ENCODE measurements at regions not wholly inside any gene's neighbourhood (a gene's known extent, or its start where the extent isn't known, plus 50 kb on each side); places are given as distances from the start of the nearest gene placed in this dataset.

- TF ChIP-seq, protein P1, sequence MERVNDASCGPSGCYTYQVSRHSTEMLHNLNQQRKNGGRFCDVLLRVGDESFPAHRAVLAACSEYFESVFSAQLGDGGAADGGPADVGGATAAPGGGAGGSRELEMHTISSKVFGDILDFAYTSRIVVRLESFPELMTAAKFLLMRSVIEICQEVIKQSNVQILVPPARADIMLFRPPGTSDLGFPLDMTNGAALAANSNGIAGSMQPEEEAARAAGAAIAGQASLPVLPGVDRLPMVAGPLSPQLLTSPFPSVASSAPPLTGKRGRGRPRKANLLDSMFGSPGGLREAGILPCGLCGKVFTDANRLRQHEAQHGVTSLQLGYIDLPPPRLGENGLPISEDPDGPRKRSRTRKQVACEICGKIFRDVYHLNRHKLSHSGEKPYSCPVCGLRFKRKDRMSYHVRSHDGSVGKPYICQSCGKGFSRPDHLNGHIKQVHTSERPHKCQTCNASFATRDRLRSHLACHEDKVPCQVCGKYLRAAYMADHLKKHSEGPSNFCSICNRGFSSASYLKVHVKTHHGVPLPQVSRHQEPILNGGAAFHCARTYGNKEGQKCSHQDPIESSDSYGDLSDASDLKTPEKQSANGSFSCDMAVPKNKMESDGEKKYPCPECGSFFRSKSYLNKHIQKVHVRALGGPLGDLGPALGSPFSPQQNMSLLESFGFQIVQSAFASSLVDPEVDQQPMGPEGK (CRISPR knock-in tag; IDR thresholded peaks at IDR 0.05) = peak; percentile 19; the same call in 1 of the 2 replicates
- TF ChIP-seq ZNF136 (CRISPR knock-in tag; IDR thresholded peaks at IDR 0.05; ENCODE audit: low read depth) = no peak
- peak; percentile 62 for TF ChIP-seq SAP130 (CRISPR knock-in tag; IDR thresholded peaks at IDR 0.05; ENCODE audit: low read depth)
- TF ChIP-seq, protein P2, sequence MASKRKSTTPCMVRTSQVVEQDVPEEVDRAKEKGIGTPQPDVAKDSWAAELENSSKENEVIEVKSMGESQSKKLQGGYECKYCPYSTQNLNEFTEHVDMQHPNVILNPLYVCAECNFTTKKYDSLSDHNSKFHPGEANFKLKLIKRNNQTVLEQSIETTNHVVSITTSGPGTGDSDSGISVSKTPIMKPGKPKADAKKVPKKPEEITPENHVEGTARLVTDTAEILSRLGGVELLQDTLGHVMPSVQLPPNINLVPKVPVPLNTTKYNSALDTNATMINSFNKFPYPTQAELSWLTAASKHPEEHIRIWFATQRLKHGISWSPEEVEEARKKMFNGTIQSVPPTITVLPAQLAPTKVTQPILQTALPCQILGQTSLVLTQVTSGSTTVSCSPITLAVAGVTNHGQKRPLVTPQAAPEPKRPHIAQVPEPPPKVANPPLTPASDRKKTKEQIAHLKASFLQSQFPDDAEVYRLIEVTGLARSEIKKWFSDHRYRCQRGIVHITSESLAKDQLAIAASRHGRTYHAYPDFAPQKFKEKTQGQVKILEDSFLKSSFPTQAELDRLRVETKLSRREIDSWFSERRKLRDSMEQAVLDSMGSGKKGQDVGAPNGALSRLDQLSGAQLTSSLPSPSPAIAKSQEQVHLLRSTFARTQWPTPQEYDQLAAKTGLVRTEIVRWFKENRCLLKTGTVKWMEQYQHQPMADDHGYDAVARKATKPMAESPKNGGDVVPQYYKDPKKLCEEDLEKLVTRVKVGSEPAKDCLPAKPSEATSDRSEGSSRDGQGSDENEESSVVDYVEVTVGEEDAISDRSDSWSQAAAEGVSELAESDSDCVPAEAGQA (IDR thresholded peaks at IDR 0.05; ENCODE audit: low read depth) = no peak
- TF ChIP-seq, protein P2 (CRISPR knock-in tag; IDR thresholded peaks at IDR 0.05; ENCODE audit: borderline replicate concordance) = peak; percentile 78; the same call in 1 of the 2 replicates
- TF ChIP-seq ZFP90 (CRISPR knock-in tag; IDR thresholded peaks at IDR 0.05; ENCODE audit: borderline replicate concordance) = 0 out of 2 replicates have a peak, but pooled peaks have one; percentile 36
- TF ChIP-seq SNAPC4 (CRISPR knock-in tag; IDR thresholded peaks at IDR 0.05) = peak; percentile 58; the same call in 1 of the 2 replicates
- TF ChIP-seq SKI (IDR thresholded peaks at IDR 0.05; ENCODE audit: partially characterized antibody) = no peak
- TF ChIP-seq SOX6 (IDR thresholded peaks at IDR 0.05) = no peak
- peak; percentile 79 for TF ChIP-seq SOX6 (CRISPR knock-in tag; IDR thresholded peaks at IDR 0.05)
- TF ChIP-seq MAF1 (CRISPR knock-in tag; IDR thresholded peaks at IDR 0.05; ENCODE audit: borderline replicate concordance) = 0 out of 2 replicates have a peak, but pooled peaks have one; percentile 28
- no peak for TF ChIP-seq CHCHD3 (CRISPR knock-in tag; IDR thresholded peaks at IDR 0.05)
- TF ChIP-seq PHF5A (CRISPR knock-in tag; IDR thresholded peaks at IDR 0.05; ENCODE audit: low read depth, unreplicated experiment) = no peak
- peak; percentile 72; the same call in 1 of the 2 replicates for TF ChIP-seq HOXA5 (CRISPR knock-in tag; IDR thresholded peaks at IDR 0.05)
- peak; percentile 53; the same call in 1 of the 2 replicates for TF ChIP-seq SP140L (CRISPR knock-in tag; IDR thresholded peaks at IDR 0.05; ENCODE audit: borderline replicate concordance)
- TF ChIP-seq HNRNPK (IDR thresholded peaks at IDR 0.05; ENCODE audit: low read depth, low read length, poor library complexity, severe bottlenecking) = no peak
Measured at GRCh38 chr5:125719681-125720347, 703.4 kb upstream of the GRAMD2B start (continued).

All from HepG2 (cell line).